ENCODE measurements at regions not wholly inside any gene's neighbourhood (a gene's known extent, or its start where the extent isn't known, plus 50 kb on each side); places are given as distances from the start of the nearest gene placed in this dataset.

GRCh38 chr12:43109631-43110345 is 442.2 kb downstream of the ADAMTS20 start:
- H3K9me3 Mint-ChIP-seq, result peaks cover 21% of the 10 kb centered on the region
- H3K27ac Mint-ChIP-seq, result no peak overlapping the region
- H3K27me3 Mint-ChIP-seq, result no peaks in the 10 kb centered on the region
- no peak overlapping the region for H3K4me3 Mint-ChIP-seq
- H3K36me3 Mint-ChIP-seq (ENCODE audit: low read depth), result no peaks in the 10 kb centered on the region
- no peaks in the 10 kb centered on the region for H3K4me1 Mint-ChIP-seq
- ATAC-seq (replicated peaks), result no peak

DNA sequence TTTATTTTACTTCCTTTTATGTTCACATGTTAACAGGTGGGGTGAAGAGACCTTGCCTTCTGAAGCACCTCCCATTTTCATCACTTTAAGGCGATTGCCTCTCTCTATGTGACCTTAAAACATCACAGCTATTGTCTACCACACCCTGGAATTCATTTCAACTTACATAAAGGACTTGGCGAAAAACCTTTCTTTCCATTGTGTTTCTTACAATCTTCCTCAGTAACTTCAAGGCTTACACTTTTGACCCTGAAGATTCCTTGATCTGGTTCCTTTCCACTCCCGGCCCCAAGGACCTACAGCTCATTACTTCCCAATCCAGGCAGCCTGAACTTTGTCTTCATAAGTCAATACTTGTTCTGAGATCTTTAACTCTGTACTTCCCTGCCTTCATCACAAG is 443.3 kb downstream of the ADAMTS20 start:
- Mint-ChIP-seq H3K4me3 (no peak overlapping the region), H3K9me3 (peaks cover 21% of the 10 kb centered on the region), H3K36me3 (ENCODE audit: low read depth) (no peaks in the 10 kb centered on the region), H3K27ac (no peak overlapping the region), H3K27me3 (no peaks in the 10 kb centered on the region), H3K4me1 (no peaks in the 10 kb centered on the region)
- ATAC-seq (replicated peaks), result no peak

DNA sequence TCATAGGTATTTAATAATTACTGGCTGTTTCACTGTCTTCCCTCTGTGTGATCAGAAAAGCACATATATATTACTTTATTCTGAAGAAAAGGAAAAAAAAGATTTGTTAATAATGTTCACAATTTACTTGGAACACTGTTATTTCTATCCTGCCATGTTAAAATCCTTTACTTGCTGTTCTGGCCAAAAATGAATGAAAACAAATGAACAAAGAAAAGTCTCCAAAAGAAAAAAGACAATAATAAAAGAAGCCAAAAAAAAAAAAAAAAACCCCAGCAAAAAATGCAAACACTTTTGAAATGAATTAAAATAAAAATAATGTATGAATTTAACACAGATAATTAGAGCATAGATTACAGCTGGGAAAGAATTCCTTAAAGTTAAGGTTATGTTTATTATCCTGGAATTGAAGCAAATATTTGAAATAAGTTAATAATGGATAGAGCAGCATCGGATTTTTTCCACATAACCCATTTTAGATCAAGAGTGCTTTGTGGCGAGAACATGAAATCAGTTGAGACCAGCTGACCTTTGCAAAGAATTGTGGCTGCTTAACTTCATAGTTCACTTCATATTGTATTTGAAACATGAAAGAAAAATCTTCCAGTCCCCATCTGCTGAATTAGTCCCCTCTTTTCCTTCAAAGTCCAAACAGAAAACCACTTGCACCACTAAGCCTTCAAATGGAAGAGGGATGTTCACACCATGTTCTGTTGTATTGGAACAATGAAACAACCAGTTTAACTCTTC is 444.8 kb downstream of the ADAMTS20 start:
- Mint-ChIP-seq H3K27ac (no peak overlapping the region), H3K9me3 (peaks cover 21% of the 10 kb centered on the region), H3K27me3 (no peaks in the 10 kb centered on the region), H3K36me3 (ENCODE audit: low read depth) (no peaks in the 10 kb centered on the region), H3K4me1 (no peaks in the 10 kb centered on the region), H3K4me3 (no peak overlapping the region)
- no peak for ATAC-seq (replicated peaks)

- Mint-ChIP-seq H3K4me3 (no peak overlapping the region), H3K27ac (no peak overlapping the region), H3K4me1 (no peaks in the 10 kb centered on the region), H3K27me3 (no peaks in the 10 kb centered on the region), H3K9me3 (peaks cover 24% of the 10 kb centered on the region), H3K36me3 (ENCODE audit: low read depth) (no peaks in the 10 kb centered on the region)
- no peak for ATAC-seq (replicated peaks)
Measured at GRCh38 chr12:43106355-43106754, 445.6 kb downstream of the ADAMTS20 start.

- ATAC-seq (replicated peaks), result no peak
- Mint-ChIP-seq H3K36me3 (ENCODE audit: low read depth) (no peaks in the 10 kb centered on the region), H3K27ac (no peak overlapping the region), H3K4me1 (no peaks in the 10 kb centered on the region), H3K4me3 (no peak overlapping the region), H3K9me3 (peaks cover 22% of the 10 kb centered on the region), H3K27me3 (no peaks in the 10 kb centered on the region)
Measured at GRCh38 chr12:43105426-43105981, 446.5 kb downstream of the ADAMTS20 start.

DNA sequence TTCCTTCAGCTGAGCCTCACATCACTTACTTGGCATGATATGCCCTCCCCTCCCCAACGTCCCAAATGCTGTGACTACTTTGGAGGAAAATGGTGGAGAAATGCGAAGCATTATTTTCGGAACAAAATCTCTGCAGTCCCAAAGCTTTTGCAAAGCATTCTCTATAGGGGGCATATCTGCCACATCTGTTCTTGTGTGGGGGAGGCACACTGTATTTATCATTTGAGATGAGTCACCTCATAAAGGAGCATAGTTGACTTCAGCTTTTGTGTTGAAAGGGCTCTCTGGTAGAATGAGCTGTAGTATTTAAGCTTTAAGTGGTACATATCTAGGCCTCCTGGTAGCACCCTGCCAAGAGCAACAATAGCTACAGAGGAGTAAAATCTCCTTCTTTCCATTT is 447.5 kb downstream of the ADAMTS20 start:
- peaks cover 15% of the 10 kb centered on the region for H3K9me3 Mint-ChIP-seq
- ATAC-seq (replicated peaks), result no peak
- H3K4me3 Mint-ChIP-seq, result no peak overlapping the region
- H3K27me3 Mint-ChIP-seq, result no peaks in the 10 kb centered on the region
- H3K4me1 Mint-ChIP-seq, result no peaks in the 10 kb centered on the region
- no peak overlapping the region for H3K27ac Mint-ChIP-seq
- no peaks in the 10 kb centered on the region for H3K36me3 Mint-ChIP-seq (ENCODE audit: low read depth)

- ATAC-seq (replicated peaks), result no peak
- Mint-ChIP-seq H3K9me3 (peaks cover 12% of the 10 kb centered on the region), H3K36me3 (ENCODE audit: low read depth) (no peaks in the 10 kb centered on the region), H3K4me1 (no peaks in the 10 kb centered on the region), H3K4me3 (no peak overlapping the region), H3K27ac (no peak overlapping the region), H3K27me3 (no peaks in the 10 kb centered on the region)
Measured at GRCh38 chr12:43103866-43104265, 448.1 kb downstream of the ADAMTS20 start.

DNA sequence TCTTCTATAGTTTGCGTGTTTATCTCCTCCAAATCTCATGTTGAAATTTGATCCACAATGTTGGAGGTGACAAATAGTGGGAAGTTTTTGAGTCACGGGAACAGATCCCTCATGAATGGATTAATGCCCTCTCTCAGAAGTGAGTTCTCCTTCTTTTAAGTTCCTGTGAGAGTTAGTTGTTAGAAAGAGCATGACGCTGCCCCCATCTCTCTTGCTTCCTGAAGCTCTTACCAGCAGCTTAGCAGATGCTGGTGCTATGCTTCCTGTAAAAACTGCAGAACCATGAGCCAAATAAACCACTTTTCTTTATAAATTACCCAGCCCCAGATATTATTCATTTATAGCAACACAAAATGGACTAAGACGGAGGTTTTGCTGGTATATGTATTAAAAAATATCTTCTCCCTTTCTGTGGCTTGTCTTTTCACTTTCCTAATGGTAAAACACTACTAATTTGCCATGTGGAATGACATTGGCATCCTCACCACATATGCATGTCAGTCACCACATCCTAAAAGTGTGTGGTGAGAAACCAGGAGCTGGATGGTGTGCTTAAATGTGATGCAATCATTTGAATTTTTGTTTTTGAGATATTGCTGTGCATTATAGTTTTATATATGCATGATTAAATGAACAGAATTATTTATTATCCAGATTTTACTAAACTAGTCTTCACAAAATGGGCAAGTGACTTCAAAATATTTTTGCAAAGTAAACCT is 449.3 kb downstream of the ADAMTS20 start:
- Mint-ChIP-seq H3K9me3 (peaks cover 6% of the 10 kb centered on the region), H3K27me3 (no peaks in the 10 kb centered on the region), H3K36me3 (ENCODE audit: low read depth) (no peaks in the 10 kb centered on the region), H3K4me1 (no peaks in the 10 kb centered on the region), H3K27ac (no peak overlapping the region), H3K4me3 (no peak overlapping the region)
- ATAC-seq (replicated peaks), result no peak

DNA sequence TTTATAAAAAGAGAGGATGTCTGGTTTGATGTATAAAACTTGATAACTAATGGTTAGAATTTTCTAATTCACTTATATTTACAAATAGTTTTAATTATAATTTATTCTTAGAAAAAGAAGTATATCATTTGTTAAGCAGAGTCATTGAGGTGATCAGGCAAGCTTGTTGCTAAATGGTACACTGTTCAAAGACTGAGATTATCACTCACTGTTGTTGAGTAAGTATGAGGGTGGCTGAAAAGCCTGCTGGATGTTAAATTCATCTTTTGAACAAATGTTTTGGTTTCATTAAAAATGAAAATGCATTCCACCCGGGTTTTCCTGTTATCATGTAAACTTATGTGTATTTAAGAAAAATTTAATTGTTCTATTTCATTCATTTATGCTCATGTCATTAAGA is 451.8 kb downstream of the ADAMTS20 start:
- no peak for ATAC-seq (replicated peaks)
- H3K27me3 Mint-ChIP-seq, result no peaks in the 10 kb centered on the region
- H3K36me3 Mint-ChIP-seq (ENCODE audit: low read depth), result no peaks in the 10 kb centered on the region
- no peaks in the 10 kb centered on the region for H3K4me1 Mint-ChIP-seq
- H3K4me3 Mint-ChIP-seq, result no peak overlapping the region
- H3K27ac Mint-ChIP-seq, result no peak overlapping the region
- H3K9me3 Mint-ChIP-seq, result peaks cover 11% of the 10 kb centered on the region

DNA sequence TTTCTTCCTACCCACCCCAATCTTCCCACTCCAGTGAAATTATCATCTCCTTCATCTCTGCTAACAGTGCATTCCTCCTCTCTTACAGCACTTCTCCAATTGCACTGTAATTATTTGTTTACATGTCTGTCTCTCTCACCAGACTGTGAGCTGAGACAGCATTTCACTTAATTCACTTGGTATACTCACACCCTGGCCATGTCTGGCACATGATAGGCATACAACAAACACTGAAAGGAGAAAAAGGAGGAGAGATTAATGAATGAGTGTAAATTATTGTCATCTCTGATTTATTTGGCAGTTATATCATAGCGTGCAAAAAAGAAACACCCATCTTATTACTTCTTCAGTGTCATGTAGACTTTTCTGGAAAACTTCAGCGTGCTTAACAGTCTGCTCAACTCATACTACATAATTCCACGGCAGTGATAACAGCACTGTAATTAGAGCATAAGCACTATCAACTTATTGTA is 452.3 kb downstream of the ADAMTS20 start:
- H3K36me3 Mint-ChIP-seq (ENCODE audit: low read depth), result no peaks in the 10 kb centered on the region
- H3K9me3 Mint-ChIP-seq, result peaks cover 11% of the 10 kb centered on the region
- H3K4me1 Mint-ChIP-seq, result no peaks in the 10 kb centered on the region
- H3K27ac Mint-ChIP-seq, result no peak overlapping the region
- H3K4me3 Mint-ChIP-seq, result no peak overlapping the region
- no peaks in the 10 kb centered on the region for H3K27me3 Mint-ChIP-seq
- ATAC-seq (replicated peaks), result no peak

GRCh38 chr12:43098766-43099550 is 453.0 kb downstream of the ADAMTS20 start:
- no peaks in the 10 kb centered on the region for H3K4me1 Mint-ChIP-seq
- no peak for ATAC-seq (replicated peaks)
- H3K9me3 Mint-ChIP-seq, result peaks cover 11% of the 10 kb centered on the region
- H3K4me3 Mint-ChIP-seq, result no peak overlapping the region
- no peak overlapping the region for H3K27ac Mint-ChIP-seq
- no peaks in the 10 kb centered on the region for H3K36me3 Mint-ChIP-seq (ENCODE audit: low read depth)
- H3K27me3 Mint-ChIP-seq, result no peaks in the 10 kb centered on the region

GRCh38 chr12:43098071-43098470 is 453.9 kb downstream of the ADAMTS20 start:
- H3K4me3 Mint-ChIP-seq, result no peak overlapping the region
- no peak overlapping the region for H3K27ac Mint-ChIP-seq
- peaks cover 15% of the 10 kb centered on the region for H3K9me3 Mint-ChIP-seq
- H3K27me3 Mint-ChIP-seq, result no peaks in the 10 kb centered on the region
- H3K36me3 Mint-ChIP-seq (ENCODE audit: low read depth), result no peaks in the 10 kb centered on the region
- ATAC-seq (replicated peaks), result no peak
- no peaks in the 10 kb centered on the region for H3K4me1 Mint-ChIP-seq

DNA sequence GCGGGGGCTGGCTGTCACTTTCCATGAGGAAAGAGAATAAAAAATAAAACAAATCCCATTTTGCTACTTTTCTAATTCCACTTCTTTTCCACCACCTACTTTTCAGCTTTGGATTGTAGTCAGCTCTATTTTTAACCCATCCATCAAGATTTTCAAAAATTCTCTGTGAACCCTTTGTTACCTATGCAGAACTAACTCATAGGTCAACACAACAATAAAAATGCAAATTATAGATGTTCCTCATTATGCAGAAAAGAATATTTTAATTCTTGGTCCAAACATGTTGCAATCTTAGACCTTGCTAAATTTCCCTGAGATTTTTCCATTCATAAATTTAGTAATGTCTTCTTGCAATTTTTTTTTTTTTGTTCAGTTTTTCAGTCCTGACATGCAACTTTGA is 454.5 kb downstream of the ADAMTS20 start:
- H3K27ac Mint-ChIP-seq, result no peak overlapping the region
- no peak overlapping the region for H3K4me3 Mint-ChIP-seq
- no peaks in the 10 kb centered on the region for H3K27me3 Mint-ChIP-seq
- peaks cover 15% of the 10 kb centered on the region for H3K9me3 Mint-ChIP-seq
- no peaks in the 10 kb centered on the region for H3K36me3 Mint-ChIP-seq (ENCODE audit: low read depth)
- H3K4me1 Mint-ChIP-seq, result no peaks in the 10 kb centered on the region
- ATAC-seq (replicated peaks), result no peak

GRCh38 chr12:43095669-43096280 is 456.2 kb downstream of the ADAMTS20 start:
- no peaks in the 10 kb centered on the region for H3K36me3 Mint-ChIP-seq (ENCODE audit: low read depth)
- ATAC-seq (replicated peaks), result no peak
- no peak overlapping the region for H3K4me3 Mint-ChIP-seq
- no peak overlapping the region for H3K27ac Mint-ChIP-seq
- peaks cover 17% of the 10 kb centered on the region for H3K9me3 Mint-ChIP-seq
- no peaks in the 10 kb centered on the region for H3K27me3 Mint-ChIP-seq
- no peaks in the 10 kb centered on the region for H3K4me1 Mint-ChIP-seq

All from activated T-helper 17 cell treated with anti-CD3 and anti-CD28 coated beads, Interleukin-2, amount 50 U/mL, for 72 hours (primary cell).